HL-60 (cell line): ENCODE measurements at regions not wholly inside any gene's neighbourhood (a gene's known extent, or its start where the extent isn't known, plus 50 kb on each side); places are given as distances from the start of the nearest gene placed in this dataset.

Experiments used
- DNase-seq, 2 experiments: peaks; one replicate each; pipeline ENCODE4 v3.0.0-alpha.2; 2010 to 2020; ENCODE audit warnings: low read depth in 1 of 2, low spot score in 1 of 2
- H3K27ac ChIP-seq: fragments of 250-450 bp; sonication (Bioruptor Pico); replicated peaks from 2 replicates; pipeline ENCODE4 v1.5.1; 2020; ENCODE audit warnings: mild to moderate bottlenecking, moderate library complexity
- H3K27me3 ChIP-seq: fragments of 250-450 bp; sonication (Bioruptor Pico); 2 replicates; pipeline ENCODE4 v1.5.1; 2021; ENCODE audit warnings: mild to moderate bottlenecking, moderate library complexity; ENCODE audit not compliant: insufficient read depth, poor library complexity, severe bottlenecking
- H3K4me3 ChIP-seq: replicated peaks from 2 replicates; pipeline ENCODE4 v1.5.1; 2011; ENCODE audit warnings: mild to moderate bottlenecking, control low read depth, low read length; ENCODE audit not compliant: insufficient read depth
- CTCF ChIP-seq: IDR thresholded peaks from one replicate; pipeline ENCODE4 v1.5.1; 2011; ENCODE audit warnings: low read length, control low read depth, inconsistent platforms; ENCODE audit not compliant: insufficient read depth
- GABPA ChIP-seq: IDR thresholded peaks from 2 replicates; pipeline ENCODE4 v1.6.1; 2012; ENCODE audit warnings: low read depth
- POLR2AphosphoS5 ChIP-seq: IDR thresholded peaks from 2 replicates; pipeline ENCODE4 v1.6.1; 2012; ENCODE audit warnings: low read depth
- REST ChIP-seq: IDR thresholded peaks from 2 replicates; pipeline ENCODE4 v1.6.1; 2012; ENCODE audit warnings: low read depth; ENCODE audit not compliant: insufficient replicate concordance
- SPI1 ChIP-seq: IDR thresholded peaks from 2 replicates; pipeline ENCODE4 v1.6.1; 2012; ENCODE audit warnings: low read depth, mild to moderate bottlenecking, borderline replicate concordance

- Histone ChIP-seq H3K27ac (no peak overlapping the region), H3K27me3 (no peaks in the 10 kb centered on the region), H3K4me3 (no peak overlapping the region)
- TF ChIP-seq POLR2AphosphoS5 (no peak), SPI1 (no peak), GABPA (no peak), CTCF (no peak), REST (no peak)
- no peak for DNase-seq
These were observed 527.9 kb downstream of the SOX5 start for GRCh38 chr12:23421556-23421955.

GRCh38 chr12:23423097-23423687 lies 526.3 kb downstream of the SOX5 start:
- H3K27me3 ChIP-seq, result no peaks in the 10 kb centered on the region
- no peak for DNase-seq
- TF ChIP-seq REST (no peak), SPI1 (no peak)
- no peak overlapping the region for H3K4me3 ChIP-seq
- no peak overlapping the region for H3K27ac ChIP-seq

- no peak overlapping the region for H3K27ac ChIP-seq
- TF ChIP-seq CTCF (no peak), REST (no peak), GABPA (no peak), POLR2AphosphoS5 (no peak), SPI1 (no peak)
- H3K27me3 ChIP-seq, result no peaks in the 10 kb centered on the region
- no peak overlapping the region for H3K4me3 ChIP-seq
- DNase-seq, result no peak
These were observed 525.7 kb downstream of the SOX5 start for GRCh38 chr12:23423796-23424195.

- Histone ChIP-seq H3K27ac (no peak overlapping the region), H3K4me3 (no peak overlapping the region), H3K27me3 (no peaks in the 10 kb centered on the region)
- TF ChIP-seq CTCF (no peak), GABPA (no peak), SPI1 (no peak), POLR2AphosphoS5 (no peak), REST (no peak)
- no peak for DNase-seq
These were observed 524.8 kb downstream of the SOX5 start for GRCh38 chr12:23424685-23425084.
